Endodermal cell (in vitro differentiated cells): ENCODE measurements at regions not wholly inside any gene's neighbourhood (a gene's known extent, or its start where the extent isn't known, plus 50 kb on each side); places are given as distances from the start of the nearest gene placed in this dataset.

ENCODE experiments used
- DNase-seq: peaks from one replicate; pipeline ENCODE4 v3.0.0-alpha.2; 2017
- H3K27ac ChIP-seq: 2 replicates; pipeline ENCODE4 v1.5.1; 2013; ENCODE audit warnings: mild to moderate bottlenecking, low read depth, low read length, moderate library complexity
- H3K27me3 ChIP-seq: 2 replicates; pipeline ENCODE4 v1.6.1; 2013; ENCODE audit warnings: mild to moderate bottlenecking, low read length, moderate library complexity; ENCODE audit not compliant: insufficient read depth, control insufficient read depth, poor library complexity, severe bottlenecking
- H3K36me3 ChIP-seq: 2 replicates; pipeline ENCODE4 v1.7.0; 2013; ENCODE audit warnings: mild to moderate bottlenecking, low read length, moderate library complexity; ENCODE audit not compliant: control insufficient read depth, insufficient read depth
- H3K4me1 ChIP-seq: one replicate; pipeline ENCODE4 v1.7.0; 2013; ENCODE audit warnings: low read length; ENCODE audit not compliant: control insufficient read depth, insufficient read depth
- H3K4me3 ChIP-seq: 2 replicates; pipeline ENCODE4 v1.5.1; 2013; ENCODE audit warnings: mild to moderate bottlenecking, low read length, moderate library complexity
- H3K9ac ChIP-seq: 2 replicates; pipeline ENCODE4 v1.6.1; 2013; ENCODE audit warnings: mild to moderate bottlenecking, low read length, moderate library complexity; ENCODE audit not compliant: poor library complexity, severe bottlenecking; ENCODE audit errors: extremely low read depth
- H3K9me3 ChIP-seq: 2 replicates; pipeline ENCODE4 v1.6.1; 2013; ENCODE audit warnings: mild to moderate bottlenecking, low read length, moderate library complexity; ENCODE audit not compliant: control insufficient read depth
- H3K27ac Mint-ChIP-seq: 2 replicates; pipeline ENCODE4 v1.8.0; 2020; ENCODE audit warnings: mixed read lengths
- H3K27me3 Mint-ChIP-seq: 2 replicates; pipeline ENCODE4 v1.8.0; 2021; ENCODE audit warnings: mild to moderate bottlenecking, mixed read lengths; ENCODE audit not compliant: insufficient read depth
- H3K36me3 Mint-ChIP-seq: 2 replicates; pipeline ENCODE4 v1.8.0; 2020; ENCODE audit warnings: low read depth, mixed read lengths
- H3K4me1 Mint-ChIP-seq: 2 replicates; pipeline ENCODE4 v1.8.0; 2020; ENCODE audit warnings: mixed read lengths
- H3K4me3 Mint-ChIP-seq: 2 replicates; pipeline ENCODE4 v1.8.0; 2020; ENCODE audit warnings: mild to moderate bottlenecking, moderate library complexity, mixed read lengths
- H3K9me3 Mint-ChIP-seq: 2 replicates; pipeline ENCODE4 v1.8.0; 2020; ENCODE audit warnings: mild to moderate bottlenecking, mixed read lengths
- WGBS, 2 experiments: methylation state at CpG; one replicate each; pipeline versions ENCODE4 v1.1.5 to v1.1.7; 2013; ENCODE audit warnings: missing lambda C conversion rate in 2 of 2, mixed read lengths in 1 of 2; ENCODE audit not compliant: insufficient coverage in 1 of 2, insufficient read length in 1 of 2; 5-methylcytosine and 5-hydroxymethylcytosine counted together
- TF ChIP-seq, protein P1 (sequence below): fragments of 200-600 bp; sonication (generic); conservative IDR thresholded peaks from 2 replicates; pipeline ENCODE4 v1.5.0; 2021; ENCODE audit warnings: antibody characterized with exemption, mild to moderate bottlenecking

DNA sequence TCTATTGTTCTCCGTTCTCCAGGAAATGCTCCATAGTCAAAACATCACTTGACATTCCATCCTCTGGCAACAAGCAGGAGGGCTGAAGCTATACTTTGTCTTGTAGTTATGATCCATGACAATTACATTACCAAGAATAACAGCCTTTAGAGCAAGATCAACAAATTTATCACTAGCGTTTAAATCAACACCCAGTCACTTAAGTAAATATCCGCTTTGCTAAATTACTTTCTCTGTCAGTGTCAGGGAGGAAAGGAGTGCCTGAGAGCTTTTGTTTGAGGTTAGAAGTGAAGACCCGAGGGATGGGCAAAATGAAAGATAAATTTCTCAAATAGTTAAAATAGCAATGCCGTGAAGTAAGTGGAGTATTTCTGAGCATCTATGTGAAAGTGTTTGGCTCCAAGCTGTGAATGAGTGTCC is 236.1 kb upstream of the BMPER start:
- peaks cover 3% of the 10 kb centered on the region for H3K9me3 Mint-ChIP-seq
- no peaks in the 10 kb centered on the region for H3K36me3 ChIP-seq
- H3K27me3 Mint-ChIP-seq = no peaks in the 10 kb centered on the region
- no peak overlapping the region for H3K9ac ChIP-seq
- no peak overlapping the region for H3K4me3 ChIP-seq
- no peak overlapping the region for H3K27ac Mint-ChIP-seq
- WGBS, 2 experiments = 56 to 71% methylated on average over 4 to 5 of the region's 5 CpGs
- no peaks in the 10 kb centered on the region for H3K9me3 ChIP-seq
- H3K4me3 Mint-ChIP-seq = no peak overlapping the region
- peaks cover 2% of the 10 kb centered on the region for H3K4me1 ChIP-seq
- DNase-seq = no peak
- H3K36me3 Mint-ChIP-seq = no peaks in the 10 kb centered on the region
- TF ChIP-seq, protein P1, sequence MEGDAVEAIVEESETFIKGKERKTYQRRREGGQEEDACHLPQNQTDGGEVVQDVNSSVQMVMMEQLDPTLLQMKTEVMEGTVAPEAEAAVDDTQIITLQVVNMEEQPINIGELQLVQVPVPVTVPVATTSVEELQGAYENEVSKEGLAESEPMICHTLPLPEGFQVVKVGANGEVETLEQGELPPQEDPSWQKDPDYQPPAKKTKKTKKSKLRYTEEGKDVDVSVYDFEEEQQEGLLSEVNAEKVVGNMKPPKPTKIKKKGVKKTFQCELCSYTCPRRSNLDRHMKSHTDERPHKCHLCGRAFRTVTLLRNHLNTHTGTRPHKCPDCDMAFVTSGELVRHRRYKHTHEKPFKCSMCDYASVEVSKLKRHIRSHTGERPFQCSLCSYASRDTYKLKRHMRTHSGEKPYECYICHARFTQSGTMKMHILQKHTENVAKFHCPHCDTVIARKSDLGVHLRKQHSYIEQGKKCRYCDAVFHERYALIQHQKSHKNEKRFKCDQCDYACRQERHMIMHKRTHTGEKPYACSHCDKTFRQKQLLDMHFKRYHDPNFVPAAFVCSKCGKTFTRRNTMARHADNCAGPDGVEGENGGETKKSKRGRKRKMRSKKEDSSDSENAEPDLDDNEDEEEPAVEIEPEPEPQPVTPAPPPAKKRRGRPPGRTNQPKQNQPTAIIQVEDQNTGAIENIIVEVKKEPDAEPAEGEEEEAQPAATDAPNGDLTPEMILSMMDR = no peak
- peaks cover 22% of the 10 kb centered on the region for H3K4me1 Mint-ChIP-seq
- no peak overlapping the region for H3K27ac ChIP-seq
- H3K27me3 ChIP-seq = no peaks in the 10 kb centered on the region

DNA sequence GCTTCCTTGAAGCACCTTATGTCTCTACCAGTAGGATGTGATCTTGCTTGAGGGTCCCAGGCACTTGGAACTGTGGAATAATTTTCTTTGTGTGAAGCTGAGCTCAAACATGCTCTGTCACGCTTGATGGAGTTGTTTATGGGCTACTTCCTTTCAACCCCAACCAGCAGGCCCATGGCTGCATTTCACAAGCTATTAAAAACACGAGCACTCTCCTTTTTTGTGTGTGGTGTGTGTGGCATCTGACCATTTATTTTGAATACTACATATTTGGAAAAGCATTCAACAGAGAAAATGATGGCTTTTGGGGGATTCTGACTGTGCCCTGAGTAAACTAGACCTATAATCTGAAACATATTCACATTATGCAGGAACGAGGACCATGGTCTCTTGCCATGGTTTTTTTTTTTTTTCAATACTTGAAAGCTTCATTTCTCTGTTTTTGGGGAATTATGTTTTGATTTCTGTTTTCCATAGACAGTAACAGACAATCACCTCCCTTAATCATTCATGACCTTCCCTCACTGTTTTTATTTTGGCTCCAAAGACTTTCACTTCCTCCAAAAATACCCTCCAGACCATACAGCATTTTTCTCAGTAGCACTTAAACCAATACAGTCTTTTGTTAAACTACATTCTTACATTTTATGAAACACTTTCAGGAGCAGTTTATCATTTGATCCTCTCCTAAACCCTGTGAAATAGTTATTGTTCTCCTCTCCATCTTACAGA is 233.6 kb upstream of the BMPER start:
- H3K9ac ChIP-seq = no peak overlapping the region
- DNase-seq = no peak
- no peaks in the 10 kb centered on the region for H3K9me3 ChIP-seq
- peaks cover 34% of the 10 kb centered on the region for H3K4me1 Mint-ChIP-seq
- no peak overlapping the region for H3K27ac ChIP-seq
- no peaks in the 10 kb centered on the region for H3K27me3 ChIP-seq
- H3K4me1 ChIP-seq = peaks cover 6% of the 10 kb centered on the region
- no peak overlapping the region for H3K27ac Mint-ChIP-seq
- no peaks in the 10 kb centered on the region for H3K36me3 ChIP-seq
- WGBS, 2 experiments = 65% methylated on average over 3 of the region's 3 CpGs; no CpG with 5 or more reads in 1 of the 2 experiments
- no peaks in the 10 kb centered on the region for H3K27me3 Mint-ChIP-seq
- no peaks in the 10 kb centered on the region for H3K36me3 Mint-ChIP-seq
- H3K9me3 Mint-ChIP-seq = no peaks in the 10 kb centered on the region
- TF ChIP-seq, protein P1 = no peak
- H3K4me3 ChIP-seq = no peak overlapping the region
- no peak overlapping the region for H3K4me3 Mint-ChIP-seq

DNA sequence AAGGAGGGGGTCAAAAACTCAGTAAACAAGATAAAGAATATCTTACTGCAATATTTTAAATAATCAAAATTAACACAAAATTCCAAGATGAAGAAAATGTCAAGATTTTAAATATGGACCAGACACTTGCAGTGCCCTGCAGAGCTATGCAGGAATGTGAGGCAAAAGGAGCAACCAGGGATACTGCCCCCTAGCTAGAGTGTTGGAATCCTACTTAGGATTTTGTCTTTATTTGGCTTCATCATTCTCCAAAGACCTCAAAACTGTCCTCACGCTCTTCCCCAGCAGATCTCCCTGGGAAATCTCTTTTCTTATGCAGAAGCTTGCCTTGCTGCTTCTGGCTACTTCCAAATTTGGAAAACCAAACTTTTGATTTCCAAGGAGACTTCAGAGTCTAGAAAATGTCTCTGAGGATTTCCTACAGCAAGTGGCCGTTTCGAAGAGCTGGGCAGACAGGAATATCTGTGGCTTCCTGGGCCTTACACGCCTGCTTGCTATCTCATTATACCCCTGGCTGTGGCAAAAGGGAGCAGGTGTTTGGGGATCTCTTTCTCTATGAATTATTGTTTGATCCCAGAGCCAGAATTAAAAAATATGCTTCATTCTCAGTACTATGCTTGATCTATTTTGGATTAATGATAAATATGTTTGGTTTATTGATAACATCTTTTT is 232.2 kb upstream of the BMPER start:
- no peaks in the 10 kb centered on the region for H3K9me3 Mint-ChIP-seq
- whole genome bisulfite sequencing, 2 experiments = 75 to 89% methylated on average over 3 to 4 of the region's 4 CpGs
- H3K27ac Mint-ChIP-seq = no peak overlapping the region
- Histone ChIP-seq H3K4me1 (peaks cover 6% of the 10 kb centered on the region), H3K36me3 (no peaks in the 10 kb centered on the region), H3K27me3 (no peaks in the 10 kb centered on the region), H3K4me3 (no peak overlapping the region), H3K27ac (no peak overlapping the region), H3K9ac (no peak overlapping the region), H3K9me3 (no peaks in the 10 kb centered on the region)
- H3K4me3 Mint-ChIP-seq = no peak overlapping the region
- no peaks in the 10 kb centered on the region for H3K27me3 Mint-ChIP-seq
- peaks cover 34% of the 10 kb centered on the region for H3K4me1 Mint-ChIP-seq
- peak; percentile 65 for DNase-seq
- no peaks in the 10 kb centered on the region for H3K36me3 Mint-ChIP-seq
- TF ChIP-seq, protein P1 = peak; percentile 82
